Naive thymus-derived CD4-positive, alpha-beta T cell (primary cell): ENCODE measurements at regions not wholly inside any gene's neighbourhood (a gene's known extent, or its start where the extent isn't known, plus 50 kb on each side); places are given as distances from the start of the nearest gene placed in this dataset.

Experiments used
- ATAC-seq: fragments of 150-1000 bp; cut with Tn5 transposase; 2 replicates; pipeline ENCODE4 v1.10.0; 2021; ENCODE audit warnings: mild to moderate bottlenecking, moderate library complexity
- CTCF ChIA-PET: fragments of 350-600 bp; sonication (Branson Sonifier 250); formaldehyde crosslinking; loops from one replicate; lab custom pipeline; 2021; ENCODE audit warnings: antibody characterized with exemption; lab: Charles Lee
- POLR2A ChIA-PET: fragments of 350-600 bp; sonication (Branson Sonifier 250); formaldehyde crosslinking; loops from one replicate; lab custom pipeline; 2021; ENCODE audit warnings: antibody characterized with exemption, inconsistent platforms; lab: Charles Lee
- DNase-seq, 9 donors: peaks; one replicate each; pipeline versions ENCODE4 v3.0.0 to v3.0.0-alpha.2; 2020 to 2022; ENCODE audit warnings: mixed read lengths in 1 of 9
- H3K27ac ChIP-seq: one replicate; pipeline ENCODE4 v1.7.0; 2013; ENCODE audit warnings: mild to moderate bottlenecking, low read depth, low read length, moderate library complexity
- H3K27me3 ChIP-seq, 2 donors: one replicate each; pipeline ENCODE4 v1.7.0; 2013; ENCODE audit warnings: low read length in 2 of 2, mild to moderate bottlenecking in 2 of 2, moderate library complexity in 2 of 2; ENCODE audit not compliant: control insufficient read depth in 2 of 2, insufficient read depth in 2 of 2
- H3K36me3 ChIP-seq, 3 experiments: 1 replicate in 2 of 3; 2 replicates in 1 of 3; pipeline ENCODE4 v1.7.0; 2013; ENCODE audit warnings: low read length in 3 of 3, mild to moderate bottlenecking in 3 of 3, moderate library complexity in 1 of 3; ENCODE audit not compliant: insufficient read depth in 3 of 3, control insufficient read depth in 2 of 3
- H3K4me1 ChIP-seq, 2 donors: one replicate each; pipeline ENCODE4 v1.7.0; 2013; ENCODE audit warnings: low read length in 2 of 2, mild to moderate bottlenecking in 2 of 2, moderate library complexity in 1 of 2; ENCODE audit not compliant: control insufficient read depth in 2 of 2, insufficient read depth in 2 of 2
- H3K4me3 ChIP-seq: 2 replicates; pipeline ENCODE4 v1.7.0; 2013; ENCODE audit warnings: mild to moderate bottlenecking, low read length
- H3K9me3 ChIP-seq, 3 experiments: 1 replicate in 2 of 3; 2 replicates in 1 of 3; pipeline ENCODE4 v1.7.0; 2013; ENCODE audit warnings: low read length in 3 of 3; ENCODE audit not compliant: control insufficient read depth in 2 of 3
- H3K27ac Mint-ChIP-seq, 9 donors: one replicate each; pipeline ENCODE4 v1.8.0; 2020 to 2022; ENCODE audit warnings: mixed read lengths in 9 of 9, mild to moderate bottlenecking in 8 of 9, moderate library complexity in 5 of 9, inconsistent platforms in 2 of 9
- H3K27me3 Mint-ChIP-seq, 5 donors: one replicate each; pipeline ENCODE4 v1.8.0; 2021 to 2022; ENCODE audit warnings: mixed read lengths in 5 of 5, mild to moderate bottlenecking in 1 of 5
- H3K36me3 Mint-ChIP-seq, 5 donors: one replicate each; pipeline ENCODE4 v1.8.0; 2020 to 2022; ENCODE audit warnings: mixed read lengths in 5 of 5, mild to moderate bottlenecking in 3 of 5, inconsistent platforms in 1 of 5
- H3K4me1 Mint-ChIP-seq, 7 donors: one replicate each; pipeline ENCODE4 v1.8.0; 2020 to 2022; ENCODE audit warnings: mixed read lengths in 7 of 7, mild to moderate bottlenecking in 3 of 7, inconsistent platforms in 1 of 7
- H3K4me3 Mint-ChIP-seq, 10 donors: one replicate each; pipeline ENCODE4 v1.8.0; 2020 to 2022; ENCODE audit warnings: mild to moderate bottlenecking in 10 of 10, mixed read lengths in 10 of 10, moderate library complexity in 6 of 10, inconsistent platforms in 2 of 10
- H3K9me3 Mint-ChIP-seq, 11 donors: one replicate each; pipeline ENCODE4 v1.8.0; 2020 to 2022; ENCODE audit warnings: mixed read lengths in 11 of 11, mild to moderate bottlenecking in 4 of 11, inconsistent platforms in 1 of 11, moderate library complexity in 1 of 11
- intact Hi-C, 2 donors: fragments of 100-400 bp; cut with micrococcal nuclease; formaldehyde crosslinking; loops; one replicate each; pipeline ENCODE4 v1.15.1; 2023

- Histone ChIP-seq H3K27me3 (no peaks in the 10 kb centered on the region), H3K36me3 (no peaks in the 10 kb centered on the region), H3K4me1 (no peaks in the 10 kb centered on the region), H3K27ac (no peak overlapping the region), H3K9me3 (no peaks in the 10 kb centered on the region), H3K4me3 (no peak overlapping the region)
- intact Hi-C loops: no loop called here
- H3K4me3 Mint-ChIP-seq: no peak overlapping the region
- ATAC-seq: no peak
- peaks cover 0 to 6% (median 0%) of the 10 kb centered on the region in 11 donors for H3K9me3 Mint-ChIP-seq
- no peaks in the 10 kb centered on the region for H3K27me3 Mint-ChIP-seq
- no peak overlapping the region for H3K27ac Mint-ChIP-seq
- no peak for DNase-seq
- ChIA-PET POLR2A (no interaction called here), CTCF (interaction anchor here (0.6 kb wide), 1 partner anchor 10 kb away, joined by 3 read pairs; no protein-coding TSS in a partner anchor)
- H3K36me3 Mint-ChIP-seq: no peaks in the 10 kb centered on the region
- H3K4me1 Mint-ChIP-seq: no peaks in the 10 kb centered on the region
Observed at GRCh38 chr5:99926463-99926862, 608.7 kb upstream of the FAM174A start.

- no peaks in the 10 kb centered on the region for H3K36me3 Mint-ChIP-seq
- H3K4me3 Mint-ChIP-seq: no peak overlapping the region
- ChIA-PET CTCF (no interaction called here), POLR2A (no interaction called here)
- H3K27ac ChIP-seq: no peak overlapping the region
- H3K9me3 Mint-ChIP-seq: peaks cover 0 to 6% (median 0%) of the 10 kb centered on the region in 11 donors
- no peaks in the 10 kb centered on the region for H3K4me1 Mint-ChIP-seq
- H3K4me1 ChIP-seq: no peaks in the 10 kb centered on the region
- no peaks in the 10 kb centered on the region for H3K27me3 ChIP-seq
- DNase-seq: no peak
- H3K4me3 ChIP-seq: no peak overlapping the region
- H3K27ac Mint-ChIP-seq: no peak overlapping the region
- no peaks in the 10 kb centered on the region for H3K9me3 ChIP-seq
- H3K36me3 ChIP-seq: no peaks in the 10 kb centered on the region
- H3K27me3 Mint-ChIP-seq: no peaks in the 10 kb centered on the region
- ATAC-seq: no peak
- intact Hi-C loops: no loop called here
Observed at GRCh38 chr5:99922386-99922785, 612.8 kb upstream of the FAM174A start.

DNA sequence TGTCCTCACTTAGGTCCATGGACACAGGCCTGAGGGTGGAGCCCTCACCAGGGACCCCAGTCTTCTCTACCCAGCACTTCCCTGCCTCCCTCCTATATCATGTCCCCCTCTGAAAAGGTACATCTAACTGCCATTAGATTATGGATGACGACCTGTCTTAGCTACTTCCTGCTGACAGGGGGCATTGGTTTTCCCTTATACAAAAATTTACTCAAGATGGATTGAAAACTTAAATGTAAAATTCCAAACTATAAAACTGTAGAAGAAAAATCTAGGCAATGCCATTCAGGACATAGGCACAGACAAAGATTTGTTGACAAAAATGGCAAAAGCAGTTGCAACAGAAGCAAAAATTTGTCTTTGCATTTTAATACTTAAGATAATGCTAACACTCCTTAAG, 623.2 kb upstream of the FAM174A start:
- Mint-ChIP-seq H3K27ac (no peak overlapping the region), H3K4me1 (no peaks in the 10 kb centered on the region), H3K36me3 (peaks cover 0 to 3% (median 0%) of the 10 kb centered on the region in 5 donors), H3K9me3 (peaks cover 0 to 8% (median 0%) of the 10 kb centered on the region in 11 donors), H3K4me3 (no peak overlapping the region), H3K27me3 (no peaks in the 10 kb centered on the region)
- no peaks in the 10 kb centered on the region for H3K9me3 ChIP-seq
- H3K36me3 ChIP-seq: no peaks in the 10 kb centered on the region
- POLR2A ChIA-PET: no interaction called here
- H3K4me1 ChIP-seq: no peaks in the 10 kb centered on the region
- CTCF ChIA-PET: no interaction called here
- H3K4me3 ChIP-seq: no peak overlapping the region
- no peak overlapping the region for H3K27ac ChIP-seq
- no peaks in the 10 kb centered on the region for H3K27me3 ChIP-seq
- intact Hi-C loops: no loop called here
- no peak for DNase-seq
- ATAC-seq: no peak

GRCh38 chr5:99906776-99907175, 628.4 kb upstream of the FAM174A start:
- ChIA-PET POLR2A (no interaction called here), CTCF (no interaction called here)
- Mint-ChIP-seq H3K27me3 (no peaks in the 10 kb centered on the region), H3K27ac (no peak overlapping the region), H3K4me1 (no peaks in the 10 kb centered on the region), H3K9me3 (peaks cover 0 to 8% (median 0%) of the 10 kb centered on the region in 11 donors), H3K36me3 (peaks cover 0 to 3% (median 0%) of the 10 kb centered on the region in 5 donors), H3K4me3 (no peak overlapping the region)
- Histone ChIP-seq H3K36me3 (no peaks in the 10 kb centered on the region), H3K27ac (no peak overlapping the region), H3K4me3 (no peak overlapping the region), H3K9me3 (no peaks in the 10 kb centered on the region), H3K4me1 (no peaks in the 10 kb centered on the region), H3K27me3 (no peaks in the 10 kb centered on the region)
- intact Hi-C loops: no loop called here
- DNase-seq (no peak), ATAC-seq (no peak)

DNA sequence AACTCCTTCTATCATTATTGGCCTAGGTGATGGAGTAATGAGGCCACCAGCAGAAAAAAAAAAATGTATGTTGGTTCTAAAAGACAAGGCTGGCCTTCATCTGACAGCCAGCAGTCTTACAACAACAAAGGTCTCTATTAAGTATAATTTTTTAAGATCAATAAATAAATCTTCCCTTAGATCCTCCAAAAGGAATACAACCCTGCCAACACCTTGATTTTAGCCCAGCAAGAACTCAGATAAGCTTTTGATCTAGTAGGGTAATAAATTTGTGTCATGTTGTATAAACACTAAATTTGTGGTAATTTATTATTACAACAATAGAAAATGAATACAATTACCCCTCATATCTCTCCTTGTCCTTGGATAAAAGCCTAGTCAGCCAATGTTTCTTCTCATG, 633.2 kb upstream of the FAM174A start:
- ChIA-PET CTCF (no interaction called here), POLR2A (no interaction called here)
- DNase-seq: no peak
- Mint-ChIP-seq H3K4me3 (no peak overlapping the region), H3K27ac (no peak overlapping the region), H3K27me3 (no peaks in the 10 kb centered on the region), H3K9me3 (peaks cover 0 to 8% (median 0%) of the 10 kb centered on the region in 11 donors), H3K36me3 (no peaks in the 10 kb centered on the region), H3K4me1 (no peaks in the 10 kb centered on the region)
- H3K27me3 ChIP-seq: no peaks in the 10 kb centered on the region
- no peak for ATAC-seq
- no peak overlapping the region for H3K4me3 ChIP-seq
- H3K36me3 ChIP-seq: no peaks in the 10 kb centered on the region
- intact Hi-C loops: no loop called here
- H3K9me3 ChIP-seq: no peaks in the 10 kb centered on the region
- no peak overlapping the region for H3K27ac ChIP-seq
- H3K4me1 ChIP-seq: no peaks in the 10 kb centered on the region

DNA sequence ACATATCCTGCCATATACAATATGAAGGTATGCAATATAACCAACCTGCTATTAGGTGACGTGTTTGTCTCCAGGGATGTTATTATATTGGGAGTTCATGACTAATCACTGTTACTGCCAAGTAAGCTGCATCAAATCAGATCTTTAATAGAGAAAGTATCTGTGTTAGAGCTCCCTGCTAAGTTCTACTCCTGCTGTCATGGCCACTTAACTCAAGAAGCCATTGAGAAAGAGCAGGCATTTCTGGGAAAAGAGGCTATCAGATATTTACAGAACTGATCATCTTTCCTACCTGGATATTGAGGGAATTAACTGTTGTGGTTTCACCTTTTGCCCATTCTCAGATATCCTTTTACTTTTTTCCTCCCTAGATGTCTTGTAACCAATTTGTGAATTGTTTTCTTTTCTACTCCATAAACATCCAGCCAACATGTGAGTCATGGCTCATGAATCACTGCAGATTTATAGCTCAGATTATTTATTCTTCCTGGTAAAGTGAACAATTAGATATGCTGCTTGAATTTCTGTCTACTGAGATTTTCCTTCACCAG, 634.8 kb upstream of the FAM174A start:
- Histone ChIP-seq H3K27ac (no peak overlapping the region), H3K4me1 (no peaks in the 10 kb centered on the region), H3K9me3 (no peaks in the 10 kb centered on the region), H3K4me3 (no peak overlapping the region), H3K36me3 (no peaks in the 10 kb centered on the region), H3K27me3 (no peaks in the 10 kb centered on the region)
- Mint-ChIP-seq H3K36me3 (no peaks in the 10 kb centered on the region), H3K4me1 (no peaks in the 10 kb centered on the region), H3K27ac (no peak overlapping the region), H3K9me3 (peaks cover 0 to 8% (median 0%) of the 10 kb centered on the region in 11 donors), H3K4me3 (no peak overlapping the region), H3K27me3 (no peaks in the 10 kb centered on the region)
- intact Hi-C loops: no loop called here
- POLR2A ChIA-PET: no interaction called here
- no peak for DNase-seq
- CTCF ChIA-PET: no interaction called here
- no peak for ATAC-seq

DNA sequence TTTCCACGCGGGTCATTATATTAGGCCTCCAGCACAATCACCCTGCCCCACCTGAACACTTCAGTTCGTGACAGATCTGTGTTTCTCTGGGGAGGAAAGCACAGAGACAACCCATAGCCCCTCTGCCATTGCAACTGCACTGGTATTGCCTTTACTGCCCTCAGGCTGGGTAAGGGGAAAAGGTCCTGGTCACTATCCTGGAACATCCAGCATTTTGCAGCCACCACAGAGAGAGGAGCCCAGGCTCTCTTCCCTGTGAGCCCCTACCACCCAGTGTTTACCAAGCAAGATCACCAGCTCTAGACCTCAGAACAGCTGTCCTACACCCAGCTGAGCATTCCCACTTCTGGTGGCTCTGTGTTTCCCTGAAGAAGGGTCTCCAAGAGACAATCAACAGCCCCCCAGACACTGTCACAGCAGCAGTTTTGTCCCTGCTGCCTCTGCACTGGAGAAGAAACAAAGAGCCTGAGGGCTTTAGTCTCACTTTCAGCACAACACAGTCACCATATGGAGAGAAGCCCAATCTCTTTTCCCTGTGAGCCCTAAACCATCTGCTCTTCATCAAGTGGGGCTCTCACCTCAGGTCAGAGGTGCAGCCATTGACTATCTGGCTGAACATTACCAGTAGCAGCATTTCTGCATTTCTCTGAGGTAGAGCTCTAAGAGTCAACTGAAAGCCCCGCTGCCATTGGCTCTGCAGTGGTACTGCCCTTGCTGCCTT, 655.2 kb upstream of the FAM174A start:
- no peak for ATAC-seq
- POLR2A ChIA-PET: no interaction called here
- Mint-ChIP-seq H3K36me3 (no peaks in the 10 kb centered on the region), H3K27me3 (no peaks in the 10 kb centered on the region), H3K9me3 (peaks cover 0 to 21% (median 0%) of the 10 kb centered on the region in 11 donors), H3K4me3 (no peak overlapping the region), H3K27ac (no peak overlapping the region), H3K4me1 (no peaks in the 10 kb centered on the region)
- CTCF ChIA-PET: no interaction called here
- Histone ChIP-seq H3K4me3 (no peak overlapping the region), H3K36me3 (no peaks in the 10 kb centered on the region), H3K27me3 (no peaks in the 10 kb centered on the region), H3K9me3 (no peaks in the 10 kb centered on the region), H3K27ac (no peak overlapping the region), H3K4me1 (no peaks in the 10 kb centered on the region)
- intact Hi-C loops: no loop called here
- DNase-seq: no peak
